HAP-1 (cell line): ENCODE measurements at regions not wholly inside any gene's neighbourhood (a gene's known extent, or its start where the extent isn't known, plus 50 kb on each side); places are given as distances from the start of the nearest gene placed in this dataset.
"Not testable (repeated sequence)": the region's sequence is repeated elsewhere in the genome, so short reads cannot be mapped to it uniquely, and the experiment has no call there.

Experiments used
- DNase-seq, 2 experiments: peaks; one replicate each; pipeline ENCODE4 v3.0.0-alpha.2; 2016 to 2020; ENCODE audit warnings: low spot score in 2 of 2
- H3K27me3 ChIP-seq: fragments of 250-450 bp; sonication (Bioruptor Pico); 2 replicates; pipeline ENCODE4 v1.5.1; 2020; ENCODE audit warnings: low read depth, mild to moderate bottlenecking, moderate library complexity
- H3K36me3 ChIP-seq: fragments of 250-450 bp; sonication (Bioruptor Pico); replicated peaks from 2 replicates; pipeline ENCODE4 v1.5.1; 2020; ENCODE audit warnings: mild to moderate bottlenecking
- H3K4me1 ChIP-seq: fragments of 250-450 bp; sonication (Bioruptor Pico); 2 replicates; pipeline ENCODE4 v1.5.1; 2020; ENCODE audit warnings: mild to moderate bottlenecking
- H3K4me3 ChIP-seq: fragments of 250-450 bp; sonication (Bioruptor Pico); 2 replicates; pipeline ENCODE4 v1.5.1; 2020; ENCODE audit warnings: mild to moderate bottlenecking, moderate library complexity
- H3K9me3 ChIP-seq: fragments of 250-450 bp; sonication (Bioruptor Pico); 2 replicates; pipeline ENCODE4 v1.5.1; 2020; ENCODE audit warnings: mild to moderate bottlenecking, moderate library complexity
- in situ Hi-C: fragments of 300-500 bp; cut with MboI; formaldehyde crosslinking; loops from 3 replicates; pipeline ENCODE4 v1.14.3; 2020; ENCODE audit warnings: low sequenced_read_pairs, inconsistent platforms, mixed read lengths

- no peak for DNase-seq
- Histone ChIP-seq H3K4me3 (no peak overlapping the region), H3K36me3 (no peaks in the 10 kb centered on the region), H3K9me3 (no peaks in the 10 kb centered on the region), H3K4me1 (peaks cover 2% of the 10 kb centered on the region; the same call in 1 of the 2 replicates), H3K27me3 (no peaks in the 10 kb centered on the region)
- in situ Hi-C loops: no loop called here
Measured at GRCh38 chr4:156118507-156119220, 165.0 kb upstream of the CTSO start.

GRCh38 chr4:156117743-156118142, 164.1 kb upstream of the CTSO start:
- H3K4me3 ChIP-seq: no peak overlapping the region
- no peaks in the 10 kb centered on the region for H3K36me3 ChIP-seq
- H3K27me3 ChIP-seq: no peaks in the 10 kb centered on the region
- in situ Hi-C loops: no loop called here
- DNase-seq: no peak
- H3K9me3 ChIP-seq: no peaks in the 10 kb centered on the region
- H3K4me1 ChIP-seq: peaks cover 2% of the 10 kb centered on the region; the same call in 1 of the 2 replicates

GRCh38 chr4:156116991-156117390, 163.3 kb upstream of the CTSO start:
- Histone ChIP-seq H3K4me1 (peaks cover 2% of the 10 kb centered on the region; the same call in 1 of the 2 replicates), H3K9me3 (no peaks in the 10 kb centered on the region), H3K4me3 (no peak overlapping the region), H3K27me3 (no peaks in the 10 kb centered on the region), H3K36me3 (no peaks in the 10 kb centered on the region)
- no peak for DNase-seq
- in situ Hi-C loops: no loop called here

- in situ Hi-C loops: no loop called here
- H3K4me1 ChIP-seq: peaks cover 11% of the 10 kb centered on the region
- H3K27me3 ChIP-seq: no peaks in the 10 kb centered on the region
- no peaks in the 10 kb centered on the region for H3K36me3 ChIP-seq
- no peak overlapping the region for H3K4me3 ChIP-seq
- DNase-seq: peak in 1 of 2 experiments; percentile 21
- no peaks in the 10 kb centered on the region for H3K9me3 ChIP-seq
Measured at GRCh38 chr4:156113138-156113765, 159.6 kb upstream of the CTSO start.

GRCh38 chr4:156111686-156112085, 158.0 kb upstream of the CTSO start:
- H3K27me3 ChIP-seq: no peaks in the 10 kb centered on the region
- H3K9me3 ChIP-seq: no peaks in the 10 kb centered on the region
- no peak for DNase-seq
- no peak overlapping the region for H3K4me3 ChIP-seq
- no peaks in the 10 kb centered on the region for H3K36me3 ChIP-seq
- H3K4me1 ChIP-seq: peaks cover 9% of the 10 kb centered on the region
- in situ Hi-C loops: no loop called here

GRCh38 chr4:156109943-156110900, 156.6 kb upstream of the CTSO start:
- H3K4me1 ChIP-seq: peaks cover 9% of the 10 kb centered on the region
- H3K4me3 ChIP-seq: no peak overlapping the region
- H3K36me3 ChIP-seq: no peaks in the 10 kb centered on the region
- in situ Hi-C loops: no loop called here
- DNase-seq: peak in 1 of 2 experiments; percentile 50
- no peaks in the 10 kb centered on the region for H3K27me3 ChIP-seq
- no peaks in the 10 kb centered on the region for H3K9me3 ChIP-seq

GRCh38 chr4:156109087-156109486, 155.4 kb upstream of the CTSO start:
- H3K4me1 ChIP-seq, H3K27me3 ChIP-seq, H3K36me3 ChIP-seq, in situ Hi-C loops, DNase-seq, H3K9me3 ChIP-seq, H3K4me3 ChIP-seq: not testable (repeated sequence)

GRCh38 chr4:156103311-156103710, 149.6 kb upstream of the CTSO start:
- no peak for DNase-seq
- in situ Hi-C loops: no loop called here
- no peak overlapping the region for H3K4me3 ChIP-seq
- no peaks in the 10 kb centered on the region for H3K27me3 ChIP-seq
- peaks cover 3% of the 10 kb centered on the region; the same call in 1 of the 2 replicates for H3K4me1 ChIP-seq
- H3K36me3 ChIP-seq: no peaks in the 10 kb centered on the region
- no peaks in the 10 kb centered on the region for H3K9me3 ChIP-seq

GRCh38 chr4:156102411-156102810, 148.7 kb upstream of the CTSO start:
- in situ Hi-C loops: no loop called here
- DNase-seq: peak in 1 of 2 experiments; percentile 29
- H3K4me1 ChIP-seq: peaks cover 3% of the 10 kb centered on the region; the same call in 1 of the 2 replicates
- H3K9me3 ChIP-seq: no peaks in the 10 kb centered on the region
- H3K4me3 ChIP-seq: no peak overlapping the region
- H3K27me3 ChIP-seq: no peaks in the 10 kb centered on the region
- no peaks in the 10 kb centered on the region for H3K36me3 ChIP-seq

- Histone ChIP-seq H3K4me1 (peaks cover 3% of the 10 kb centered on the region; the same call in 1 of the 2 replicates), H3K9me3 (no peaks in the 10 kb centered on the region), H3K36me3 (no peaks in the 10 kb centered on the region), H3K4me3 (no peak overlapping the region), H3K27me3 (no peaks in the 10 kb centered on the region)
- DNase-seq: no peak
- in situ Hi-C loops: no loop called here
Measured at GRCh38 chr4:156101571-156101970, 147.9 kb upstream of the CTSO start.

GRCh38 chr4:156100651-156101050, 147.0 kb upstream of the CTSO start:
- in situ Hi-C loops: no loop called here
- Histone ChIP-seq H3K4me1 (peaks cover 3% of the 10 kb centered on the region; the same call in 1 of the 2 replicates), H3K4me3 (no peak overlapping the region), H3K27me3 (no peaks in the 10 kb centered on the region), H3K36me3 (no peaks in the 10 kb centered on the region), H3K9me3 (no peaks in the 10 kb centered on the region)
- DNase-seq: no peak

GRCh38 chr4:156098805-156099204, 145.1 kb upstream of the CTSO start:
- peaks cover 3% of the 10 kb centered on the region; the same call in 1 of the 2 replicates for H3K4me1 ChIP-seq
- DNase-seq: no peak
- no peaks in the 10 kb centered on the region for H3K9me3 ChIP-seq
- no peaks in the 10 kb centered on the region for H3K36me3 ChIP-seq
- in situ Hi-C loops: no loop called here
- no peak overlapping the region for H3K4me3 ChIP-seq
- no peaks in the 10 kb centered on the region for H3K27me3 ChIP-seq

- Histone ChIP-seq H3K4me1 (no peaks in the 10 kb centered on the region), H3K27me3 (no peaks in the 10 kb centered on the region), H3K36me3 (no peaks in the 10 kb centered on the region), H3K9me3 (no peaks in the 10 kb centered on the region), H3K4me3 (no peak overlapping the region)
- in situ Hi-C loops: no loop called here
- no peak for DNase-seq
Measured at GRCh38 chr4:156085100-156085499, 131.4 kb upstream of the CTSO start.
